ENCODE measurements at regions not wholly inside any gene's neighbourhood (a gene's known extent, or its start where the extent isn't known, plus 50 kb on each side); places are given as distances from the start of the nearest gene placed in this dataset.

DNA sequence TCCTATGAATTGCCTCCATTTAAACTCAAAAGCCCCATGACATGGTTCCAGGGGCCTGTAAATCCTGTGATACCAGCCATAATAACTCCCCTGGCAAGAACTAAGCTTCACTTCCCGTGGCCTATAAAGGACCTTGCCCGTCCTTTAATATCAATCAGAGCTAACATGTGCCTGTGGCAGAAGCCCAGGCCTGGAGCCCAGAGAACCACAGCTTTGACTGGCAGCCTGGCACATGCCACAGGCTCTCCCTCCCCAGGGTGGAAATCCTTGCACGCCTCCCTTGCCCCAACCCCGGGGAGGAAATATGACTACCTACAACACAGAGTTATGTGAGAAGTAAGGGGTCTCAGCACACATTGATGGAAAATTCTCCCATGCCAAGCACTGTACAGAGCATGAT, 287.4 kb downstream of the RAB28 start (continued):
- TF ChIP-seq ZNF350 (CRISPR knock-in tag; IDR thresholded peaks at IDR 0.05; ENCODE audit: borderline replicate concordance, low read depth): no peak
- TF ChIP-seq RFXAP (CRISPR knock-in tag; IDR thresholded peaks at IDR 0.05; ENCODE audit: borderline replicate concordance): no peak
- no peak for TF ChIP-seq JUND (CRISPR knock-in tag; IDR thresholded peaks at IDR 0.05)
- TF ChIP-seq, protein P1, sequence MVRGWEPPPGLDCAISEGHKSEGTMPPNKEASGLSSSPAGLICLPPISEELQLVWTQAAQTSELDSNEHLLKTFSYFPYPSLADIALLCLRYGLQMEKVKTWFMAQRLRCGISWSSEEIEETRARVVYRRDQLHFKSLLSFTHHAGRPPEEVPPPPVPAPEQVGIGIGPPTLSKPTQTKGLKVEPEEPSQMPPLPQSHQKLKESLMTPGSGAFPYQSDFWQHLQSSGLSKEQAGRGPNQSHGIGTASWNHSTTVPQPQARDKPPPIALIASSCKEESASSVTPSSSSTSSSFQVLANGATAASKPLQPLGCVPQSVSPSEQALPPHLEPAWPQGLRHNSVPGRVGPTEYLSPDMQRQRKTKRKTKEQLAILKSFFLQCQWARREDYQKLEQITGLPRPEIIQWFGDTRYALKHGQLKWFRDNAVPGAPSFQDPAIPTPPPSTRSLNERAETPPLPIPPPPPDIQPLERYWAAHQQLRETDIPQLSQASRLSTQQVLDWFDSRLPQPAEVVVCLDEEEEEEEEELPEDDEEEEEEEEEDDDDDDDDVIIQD (CRISPR knock-in tag; IDR thresholded peaks at IDR 0.05; ENCODE audit: low read depth): no peak
- TF ChIP-seq FOXK1 (CRISPR knock-in tag; IDR thresholded peaks at IDR 0.05; ENCODE audit: borderline replicate concordance, low read depth): no peak

DNA sequence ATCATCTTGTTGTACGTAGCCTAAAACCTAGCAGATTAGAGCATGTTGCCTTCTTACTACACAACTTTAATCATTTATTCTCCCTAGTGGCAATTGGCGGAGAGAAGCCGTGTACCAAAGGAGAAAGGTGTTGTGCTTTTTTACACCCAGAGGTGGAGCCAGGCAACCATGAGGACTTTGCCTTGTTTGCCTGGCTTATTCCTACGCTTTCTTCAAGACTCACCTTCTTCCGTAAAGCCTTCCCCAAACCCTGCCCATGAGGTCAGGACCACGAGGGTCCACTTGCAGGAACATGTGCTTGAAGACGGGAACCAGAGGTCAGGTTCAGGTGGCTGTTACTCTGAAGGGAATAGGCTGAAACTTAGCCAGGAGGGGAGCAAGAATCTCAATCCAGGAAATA, 290.5 kb downstream of the RAB28 start:
- H3K9ac ChIP-seq (ENCODE audit: insufficient read depth, low read depth, low read length): no peak overlapping the region
- in situ Hi-C loops (cut with HindIII; ENCODE audit: extremely low pct_ligation_motif_present, low pct_unique_long_range_greater_than_20kb) (no loop called here), intact Hi-C loops (cut with micrococcal nuclease; ENCODE audit: unreplicated experiment) (no loop called here)
- FAIRE-seq (no peak), DNase-seq (ENCODE audit: low spot score) (peak; percentile 4), ATAC-seq (no peak; the same call in 2 of the 3 replicates)
- no peak overlapping the region for H3K4me3 ChIP-seq (replicated peaks in 1 of 3; ENCODE audit: insufficient read depth in 1 of 3, low read depth in 2 of 3, low read length in 3 of 3)
- H3K4me2 ChIP-seq (ENCODE audit: low read depth, low read length): no peak overlapping the region
- TF ChIP-seq, protein P2, sequence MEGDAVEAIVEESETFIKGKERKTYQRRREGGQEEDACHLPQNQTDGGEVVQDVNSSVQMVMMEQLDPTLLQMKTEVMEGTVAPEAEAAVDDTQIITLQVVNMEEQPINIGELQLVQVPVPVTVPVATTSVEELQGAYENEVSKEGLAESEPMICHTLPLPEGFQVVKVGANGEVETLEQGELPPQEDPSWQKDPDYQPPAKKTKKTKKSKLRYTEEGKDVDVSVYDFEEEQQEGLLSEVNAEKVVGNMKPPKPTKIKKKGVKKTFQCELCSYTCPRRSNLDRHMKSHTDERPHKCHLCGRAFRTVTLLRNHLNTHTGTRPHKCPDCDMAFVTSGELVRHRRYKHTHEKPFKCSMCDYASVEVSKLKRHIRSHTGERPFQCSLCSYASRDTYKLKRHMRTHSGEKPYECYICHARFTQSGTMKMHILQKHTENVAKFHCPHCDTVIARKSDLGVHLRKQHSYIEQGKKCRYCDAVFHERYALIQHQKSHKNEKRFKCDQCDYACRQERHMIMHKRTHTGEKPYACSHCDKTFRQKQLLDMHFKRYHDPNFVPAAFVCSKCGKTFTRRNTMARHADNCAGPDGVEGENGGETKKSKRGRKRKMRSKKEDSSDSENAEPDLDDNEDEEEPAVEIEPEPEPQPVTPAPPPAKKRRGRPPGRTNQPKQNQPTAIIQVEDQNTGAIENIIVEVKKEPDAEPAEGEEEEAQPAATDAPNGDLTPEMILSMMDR (CRISPR knock-in tag; IDR thresholded peaks at IDR 0.05): peak; percentile 32; the same call in 1 of the 2 replicates
- TF ChIP-seq, protein P3, sequence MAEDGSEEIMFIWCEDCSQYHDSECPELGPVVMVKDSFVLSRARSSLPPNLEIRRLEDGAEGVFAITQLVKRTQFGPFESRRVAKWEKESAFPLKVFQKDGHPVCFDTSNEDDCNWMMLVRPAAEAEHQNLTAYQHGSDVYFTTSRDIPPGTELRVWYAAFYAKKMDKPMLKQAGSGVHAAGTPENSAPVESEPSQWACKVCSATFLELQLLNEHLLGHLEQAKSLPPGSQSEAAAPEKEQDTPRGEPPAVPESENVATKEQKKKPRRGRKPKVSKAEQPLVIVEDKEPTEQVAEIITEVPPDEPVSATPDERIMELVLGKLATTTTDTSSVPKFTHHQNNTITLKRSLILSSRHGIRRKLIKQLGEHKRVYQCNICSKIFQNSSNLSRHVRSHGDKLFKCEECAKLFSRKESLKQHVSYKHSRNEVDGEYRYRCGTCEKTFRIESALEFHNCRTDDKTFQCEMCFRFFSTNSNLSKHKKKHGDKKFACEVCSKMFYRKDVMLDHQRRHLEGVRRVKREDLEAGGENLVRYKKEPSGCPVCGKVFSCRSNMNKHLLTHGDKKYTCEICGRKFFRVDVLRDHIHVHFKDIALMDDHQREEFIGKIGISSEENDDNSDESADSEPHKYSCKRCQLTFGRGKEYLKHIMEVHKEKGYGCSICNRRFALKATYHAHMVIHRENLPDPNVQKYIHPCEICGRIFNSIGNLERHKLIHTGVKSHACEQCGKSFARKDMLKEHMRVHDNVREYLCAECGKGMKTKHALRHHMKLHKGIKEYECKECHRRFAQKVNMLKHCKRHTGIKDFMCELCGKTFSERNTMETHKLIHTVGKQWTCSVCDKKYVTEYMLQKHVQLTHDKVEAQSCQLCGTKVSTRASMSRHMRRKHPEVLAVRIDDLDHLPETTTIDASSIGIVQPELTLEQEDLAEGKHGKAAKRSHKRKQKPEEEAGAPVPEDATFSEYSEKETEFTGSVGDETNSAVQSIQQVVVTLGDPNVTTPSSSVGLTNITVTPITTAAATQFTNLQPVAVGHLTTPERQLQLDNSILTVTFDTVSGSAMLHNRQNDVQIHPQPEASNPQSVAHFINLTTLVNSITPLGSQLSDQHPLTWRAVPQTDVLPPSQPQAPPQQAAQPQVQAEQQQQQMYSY (CRISPR knock-in tag; IDR thresholded peaks at IDR 0.05): no peak
- peak; percentile 40 for TF ChIP-seq STAG1 (CRISPR knock-in tag; IDR thresholded peaks at IDR 0.05)
- no peak overlapping the region for H2AFZ ChIP-seq (ENCODE audit: low read length)
- POLR2A ChIA-PET: no interaction called here
- WGBS (ENCODE audit: low lambda C conversion rate): 84% methylated on average over 7 of the region's 7 CpGs
- H3K9me3 ChIP-seq (ENCODE audit: low read length): no peaks in the 10 kb centered on the region
- no peaks in the 10 kb centered on the region for H3K27me3 ChIP-seq (ENCODE audit: control insufficient read depth in 1 of 2, insufficient read depth in 2 of 2, low read length in 2 of 2)
- H3K36me3 ChIP-seq (replicated peaks in 1 of 2; ENCODE audit: control insufficient read depth in 1 of 2, insufficient read depth in 2 of 2, low read length in 2 of 2): peaks cover 0 to 2% of the 10 kb centered on the region in 2 experiments; a peak in 1 of 5 replicates
- H3K4me1 ChIP-seq (ENCODE audit: insufficient read depth, low read length): no peaks in the 10 kb centered on the region
- CTCF ChIA-PET (ENCODE audit: low intra/inter-chr PET ratio, low total read pairs): no interaction called here
- no peaks in the 10 kb centered on the region for H3K79me2 ChIP-seq (ENCODE audit: insufficient read depth, low read length)
- no peak overlapping the region for H3K27ac ChIP-seq (ENCODE audit: extremely low read length, insufficient read depth, low read length)
- H4K20me1 ChIP-seq (ENCODE audit: insufficient read depth, low read length): no peaks in the 10 kb centered on the region
- BruUV-seq (replicated peaks): no TSS peak

Data from HepG2 (cell line).